Stimulated activated CD4-positive, alpha-beta T cell treated with anti-CD3 and anti-CD28 coated beads, Interleukin-15, amount 100 ng/mL, for 24 hours (primary cell): ENCODE measurements at regions not wholly inside any gene's neighbourhood (a gene's known extent, or its start where the extent isn't known, plus 50 kb on each side); places are given as distances from the start of the nearest gene placed in this dataset.

Experiments used
- DNase-seq: peaks from one replicate; pipeline ENCODE4 v3.0.0-alpha.2; 2020

DNA sequence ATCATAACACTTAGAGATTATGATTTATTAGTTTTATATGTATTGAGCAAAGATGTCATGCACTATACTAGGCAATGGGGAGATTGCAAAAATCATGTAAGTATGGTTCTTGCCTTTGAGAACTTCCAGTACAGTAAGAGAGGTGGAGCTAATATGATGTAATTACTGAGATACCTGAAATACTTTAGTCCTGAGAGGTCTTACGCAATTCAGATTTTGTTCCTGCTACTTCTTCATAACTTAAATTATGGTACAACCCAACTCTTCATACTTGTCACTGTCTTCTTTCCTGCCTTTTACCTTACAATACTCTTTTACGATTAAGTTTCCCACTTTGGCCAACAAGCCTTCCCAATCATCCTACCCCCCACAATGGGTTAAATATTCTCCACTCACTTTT is 564.2 kb upstream of the PITX2 start:
- DNase-seq, result no peak

DNA sequence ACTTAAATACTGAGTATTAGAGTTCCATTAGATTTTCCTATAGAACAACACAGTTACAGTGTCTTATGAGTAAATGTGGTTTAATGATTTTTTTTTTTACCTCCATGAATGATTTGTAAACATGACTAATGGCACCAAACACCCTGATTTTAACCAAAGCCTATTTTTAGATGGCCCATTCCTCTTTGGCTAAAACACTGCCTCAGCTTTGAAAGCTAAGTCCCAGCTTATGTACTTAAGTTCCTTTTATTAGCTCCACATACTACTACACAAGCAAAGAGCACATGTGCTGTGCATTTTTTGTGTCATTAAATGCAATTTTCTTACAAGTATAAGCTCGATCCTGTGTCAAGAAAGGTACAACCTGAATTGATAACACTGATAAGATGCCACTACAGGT is 575.6 kb upstream of the PITX2 start:
- DNase-seq, result no peak

DNA sequence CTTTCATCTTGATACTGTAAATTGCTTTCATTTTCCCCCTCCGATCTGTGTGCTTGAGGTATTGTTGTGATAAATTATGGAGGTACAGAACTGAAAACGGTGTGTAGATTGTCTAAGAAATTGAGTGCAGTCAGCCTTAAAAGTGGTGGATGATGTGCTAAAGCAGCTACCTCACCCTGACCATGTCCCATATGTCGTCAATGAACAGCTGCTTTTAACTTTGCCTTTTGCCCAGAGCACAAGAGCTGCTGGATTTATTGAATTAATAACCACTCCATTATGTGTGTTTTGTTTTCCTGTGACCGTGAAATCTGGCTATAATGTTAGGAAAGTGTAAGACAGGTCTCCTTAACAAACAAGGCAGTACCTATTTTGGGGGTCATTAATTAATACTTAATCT is 581.9 kb upstream of the PITX2 start:
- DNase-seq, result no peak

DNA sequence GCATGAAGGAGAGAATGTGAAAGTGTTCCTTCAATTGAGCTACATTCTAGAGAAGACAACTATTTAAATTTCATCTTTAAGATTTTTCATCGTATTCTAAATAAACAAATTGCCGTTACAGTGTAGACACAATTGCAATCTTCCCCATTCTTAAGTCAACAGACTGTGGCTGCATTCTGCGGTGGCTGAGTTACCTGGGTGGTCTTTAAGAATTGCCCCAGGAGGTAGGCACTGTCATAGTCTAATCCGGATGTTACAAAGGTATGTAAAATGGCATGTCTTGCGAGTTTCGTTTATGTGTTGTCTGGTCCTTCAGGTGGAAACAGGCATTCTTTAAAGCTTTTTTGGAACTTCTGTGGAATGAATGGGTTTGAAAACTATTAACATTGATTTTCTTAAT is 586.1 kb upstream of the PITX2 start:
- DNase-seq, result no peak

DNA sequence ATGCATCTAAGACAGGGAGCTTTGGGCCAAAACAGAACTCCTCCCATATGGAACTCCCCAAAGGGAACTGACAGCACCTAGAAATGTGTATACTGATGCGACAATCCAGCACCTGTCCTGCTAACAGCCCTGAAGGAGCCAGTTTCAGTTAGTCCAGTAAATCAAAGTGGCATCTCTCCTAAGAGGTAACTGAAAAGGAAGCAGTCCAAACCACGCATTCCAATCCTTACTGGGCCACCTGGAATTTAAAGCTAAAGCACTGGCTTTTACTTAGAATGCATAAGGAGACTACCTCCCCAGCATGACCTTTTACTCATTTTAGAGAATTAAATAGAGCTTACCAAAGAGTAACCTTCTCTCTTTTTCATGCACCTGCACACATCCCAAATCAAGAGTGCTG is 586.8 kb upstream of the PITX2 start:
- DNase-seq, result no peak

- DNase-seq, result no peak
Measured at GRCh38 chr4:111210595-111210994, 587.7 kb upstream of the PITX2 start.

GRCh38 chr4:111213531-111213930 is 590.7 kb upstream of the PITX2 start:
- DNase-seq, result no peak

GRCh38 chr4:111214371-111214770 is 591.5 kb upstream of the PITX2 start:
- DNase-seq, result no peak

GRCh38 chr4:111215755-111216154 is 592.9 kb upstream of the PITX2 start:
- no peak for DNase-seq

GRCh38 chr4:111216791-111217190 is 593.9 kb upstream of the PITX2 start:
- no peak for DNase-seq

- no peak for DNase-seq
Measured at GRCh38 chr4:111221371-111221770, 598.5 kb upstream of the PITX2 start.

DNA sequence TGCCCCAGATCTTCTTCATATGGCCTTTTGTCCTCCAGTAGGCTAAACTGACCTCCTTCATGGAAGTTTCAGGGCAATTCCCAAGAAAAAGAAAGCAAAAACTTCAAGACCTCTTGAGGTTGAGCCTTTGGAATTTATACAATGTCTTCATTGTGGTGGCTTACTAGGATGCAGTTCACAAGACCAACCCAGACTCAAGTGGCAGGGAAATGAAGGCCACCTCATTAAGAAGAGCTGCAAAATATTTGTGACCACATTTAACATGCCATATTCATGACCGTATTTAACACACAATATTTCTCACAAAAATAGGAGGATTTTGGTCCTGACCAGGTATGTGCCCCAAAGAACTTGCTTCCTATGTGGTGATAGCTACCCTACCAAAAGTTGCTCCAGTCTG is 605.5 kb upstream of the PITX2 start:
- DNase-seq, result no peak

DNA sequence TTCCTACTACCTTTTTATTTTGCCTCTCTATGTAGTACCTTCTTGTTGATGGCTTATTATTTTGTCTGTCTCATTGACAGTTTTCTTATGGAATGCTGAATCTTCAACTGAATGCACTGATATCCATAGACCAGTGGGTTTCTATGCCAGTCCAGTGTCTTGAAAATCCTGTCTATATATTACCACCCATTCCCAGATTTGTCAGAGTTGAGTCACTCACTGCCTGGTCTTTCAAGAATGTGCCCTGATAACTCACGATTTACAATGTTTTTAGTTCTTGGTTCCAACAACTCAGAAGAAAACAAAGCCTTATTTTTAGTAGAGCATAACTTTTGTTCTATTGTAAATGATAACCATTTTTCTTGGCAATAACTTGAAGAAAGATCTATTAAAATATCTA is 606.0 kb upstream of the PITX2 start:
- DNase-seq, result no peak

DNA sequence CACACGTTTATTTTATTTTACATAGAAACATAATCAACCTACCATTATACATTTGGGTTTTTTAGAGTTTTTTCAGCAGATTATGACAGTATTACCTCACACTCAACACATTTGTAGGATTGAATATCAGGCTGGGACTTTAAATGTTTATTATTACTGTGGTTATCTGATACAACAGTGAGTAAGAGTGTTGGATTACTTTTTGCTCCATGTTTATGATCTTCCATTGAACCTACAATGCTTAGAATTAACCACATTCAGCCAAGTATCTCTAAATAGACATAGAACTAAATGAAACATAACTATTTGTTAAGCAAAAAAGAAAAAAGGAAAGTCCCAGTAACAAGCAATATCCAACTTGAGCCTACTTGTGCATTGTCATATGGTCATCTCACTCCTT is 607.4 kb upstream of the PITX2 start:
- no peak for DNase-seq

DNA sequence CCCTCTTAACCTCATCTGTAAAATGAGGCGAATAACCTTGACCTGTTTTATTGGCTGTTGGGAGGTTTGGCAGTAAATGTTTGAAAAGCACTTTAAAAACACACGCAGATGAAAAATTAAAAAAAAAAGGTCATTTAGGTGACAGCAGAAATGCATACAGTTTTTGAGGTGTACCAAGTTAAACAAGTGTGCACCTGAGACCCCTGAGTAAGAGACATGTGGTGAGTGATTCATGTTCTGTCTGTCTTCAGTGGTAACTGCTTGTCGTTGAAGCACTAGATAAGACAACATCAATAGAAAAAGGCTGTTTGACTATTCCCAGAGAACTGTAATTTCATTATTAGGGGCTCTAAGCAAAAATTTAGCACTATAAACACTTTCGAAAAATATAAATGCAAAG is 608.4 kb upstream of the PITX2 start:
- DNase-seq, result no peak

DNA sequence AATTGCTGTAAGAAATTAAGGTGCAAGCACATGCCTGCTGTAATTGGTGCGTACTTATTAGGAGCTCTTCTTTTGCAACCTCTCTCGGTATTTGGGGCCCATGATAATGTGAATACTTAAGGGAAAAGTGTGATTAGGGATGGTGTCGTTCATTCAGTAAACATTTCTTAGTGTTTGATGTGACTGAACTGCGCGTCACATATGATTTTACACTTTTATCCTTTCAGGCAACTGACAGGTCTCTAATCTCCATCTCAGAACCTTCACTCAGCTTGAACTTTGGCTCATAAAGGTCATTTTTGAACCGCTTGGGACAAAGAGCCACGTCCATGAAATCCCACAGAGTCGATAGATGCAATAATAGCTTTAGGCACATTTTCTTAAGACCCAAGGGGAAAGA is 612.1 kb upstream of the PITX2 start:
- DNase-seq, result no peak

- DNase-seq, result no peak
Measured at GRCh38 chr4:111263836-111264235, 641.0 kb upstream of the PITX2 start.

GRCh38 chr4:111266937-111267336 is 644.1 kb upstream of the PITX2 start:
- no peak for DNase-seq

DNA sequence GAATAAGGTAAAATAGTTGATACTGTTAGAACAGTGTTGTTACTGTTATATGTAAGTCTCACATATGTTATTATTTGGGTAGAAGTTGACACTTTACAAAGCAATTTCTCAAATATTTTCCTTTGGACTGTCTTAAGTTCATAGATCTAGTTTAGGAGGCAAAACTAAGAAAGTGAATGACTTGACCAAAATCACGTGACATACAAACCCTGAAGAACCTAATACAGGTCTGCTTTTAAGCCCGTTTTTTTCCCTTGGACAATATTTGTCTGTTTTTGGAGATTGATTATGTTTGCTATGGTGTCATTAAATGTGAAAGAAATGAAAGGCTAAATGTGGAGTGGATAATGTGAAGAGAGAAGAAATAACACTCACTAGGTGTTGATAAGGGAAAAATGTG is 644.9 kb upstream of the PITX2 start:
- DNase-seq, result no peak

DNA sequence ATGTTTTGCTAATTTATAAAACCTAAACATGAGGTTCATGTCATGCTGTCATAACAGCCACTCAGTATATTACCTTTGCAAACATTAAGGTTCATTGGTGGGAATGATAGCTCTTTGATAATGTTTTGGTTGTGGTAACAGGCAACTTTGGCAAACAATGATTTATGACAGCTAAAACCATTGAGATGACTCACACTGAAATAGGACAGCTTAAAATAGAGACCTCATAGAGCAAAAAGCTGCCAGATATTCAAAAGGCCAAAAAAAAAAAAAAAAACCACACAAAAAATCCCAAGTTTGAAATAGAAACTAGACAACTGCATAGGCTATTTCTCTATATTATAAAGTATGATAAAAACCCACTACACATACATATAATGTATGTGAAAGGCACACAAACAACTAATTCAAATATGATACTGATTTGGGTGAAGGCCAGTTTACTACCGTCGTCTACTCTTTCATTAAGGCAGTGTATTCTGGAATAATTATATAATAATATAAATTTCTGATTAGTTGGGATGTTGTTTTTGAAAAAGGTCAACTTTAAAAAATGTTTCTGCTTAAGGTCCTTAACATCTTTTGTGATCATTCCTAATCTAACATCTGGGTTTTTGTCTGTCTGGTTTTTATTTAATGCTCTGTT is 646.0 kb upstream of the PITX2 start:
- no peak for DNase-seq

- no peak for DNase-seq
Measured at GRCh38 chr4:111269439-111269838, 646.6 kb upstream of the PITX2 start.

DNA sequence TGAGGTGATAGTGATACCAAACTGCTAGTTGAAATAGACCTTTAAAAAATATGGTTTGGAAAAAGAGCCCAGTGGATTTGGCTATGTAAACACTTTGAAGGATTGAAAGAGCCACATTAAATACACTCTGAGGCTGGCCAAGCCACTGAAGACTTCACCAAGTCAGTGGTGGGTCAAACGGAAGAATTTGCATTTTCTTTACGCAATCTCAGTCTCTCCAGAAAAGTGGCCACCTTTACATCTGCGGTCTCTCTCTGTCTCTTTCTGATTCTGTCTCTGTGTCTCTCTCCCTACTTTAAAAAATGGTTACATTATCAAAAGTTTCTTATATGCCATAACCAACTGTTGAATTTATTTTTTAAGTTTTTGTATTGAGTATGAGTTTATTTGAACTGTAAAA is 651.2 kb upstream of the PITX2 start:
- DNase-seq, result no peak

DNA sequence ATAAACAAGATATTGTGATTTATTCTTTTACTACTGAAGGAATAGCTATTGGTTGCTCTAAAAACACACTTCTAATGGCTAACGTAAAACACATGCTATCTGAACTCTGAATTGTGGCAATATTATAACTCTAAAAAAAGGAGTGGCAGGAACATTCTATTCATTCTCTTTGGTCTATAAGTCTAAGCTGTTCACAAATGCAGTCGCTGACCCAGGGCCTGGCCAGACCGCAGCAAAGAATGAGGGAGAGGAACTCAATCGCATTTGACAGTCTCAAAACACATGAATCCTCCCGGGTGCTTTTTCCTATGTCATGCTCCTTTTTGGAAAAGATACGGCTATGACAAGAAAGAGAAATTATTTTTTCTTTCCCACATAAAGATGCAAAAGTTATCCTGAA is 651.6 kb upstream of the PITX2 start:
- no peak for DNase-seq

GRCh38 chr4:111281219-111281618 is 658.3 kb upstream of the PITX2 start:
- no peak for DNase-seq

DNA sequence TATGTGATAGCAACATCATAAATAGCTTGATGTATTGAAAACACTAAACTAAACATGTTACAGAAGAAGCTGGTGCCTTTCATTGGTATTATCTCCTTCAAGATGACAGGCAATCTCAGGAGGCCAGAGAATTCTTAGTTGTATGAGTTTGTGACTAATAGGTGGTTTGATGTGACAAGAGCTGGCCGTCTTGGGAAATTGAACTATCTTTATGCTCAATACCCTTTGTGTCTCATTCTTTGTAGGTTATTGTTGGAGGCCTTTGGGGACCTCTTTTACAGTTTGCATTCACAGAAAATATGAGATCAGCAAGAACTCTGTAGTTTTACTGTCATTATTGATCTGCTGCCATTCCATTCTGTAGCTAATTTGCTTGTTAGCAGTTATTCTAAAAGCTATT is 659.2 kb upstream of the PITX2 start:
- no peak for DNase-seq
